ENCODE measurements at regions not wholly inside any gene's neighbourhood (a gene's known extent, or its start where the extent isn't known, plus 50 kb on each side); places are given as distances from the start of the nearest gene placed in this dataset.

- FAIRE-seq: no peak
- H3K4me1 ChIP-seq: no peaks in the 10 kb centered on the region
- no peak overlapping the region for H3K27ac ChIP-seq
- 57% methylated on average over 2 of the region's 2 CpGs for WGBS (ENCODE audit: missing lambda C conversion rate)
- H3K4me2 ChIP-seq: no peak overlapping the region
- ATAC-seq: no peak
- TF ChIP-seq MAFK (IDR thresholded peaks at IDR 0.05; ENCODE audit: partially characterized antibody) (peak; percentile 18), JUNB (IDR thresholded peaks at IDR 0.05) (no peak)
- H3K4me3 ChIP-seq: no peak overlapping the region
- ChIA-PET POLR2A (no interaction called here), CTCF (no interaction called here)
- no peak for DNase-seq (ENCODE audit: low read depth in 1 of 2, low spot score in 1 of 2)
- H3K9me3 ChIP-seq: no peaks in the 10 kb centered on the region
These were observed 304.6 kb upstream of the TBC1D5 start for GRCh38 chr3:18047052-18047451.

GRCh38 chr3:18046131-18046915 is 303.9 kb upstream of the TBC1D5 start:
- CTCF ChIA-PET: no interaction called here
- no peak for TF ChIP-seq HEYL (CRISPR knock-in tag; IDR thresholded peaks at IDR 0.05)
- no peak for TF ChIP-seq MAFK (IDR thresholded peaks at IDR 0.05; ENCODE audit: partially characterized antibody)
- TF ChIP-seq KDM5A (IDR thresholded peaks at IDR 0.05): no peak
- no peak for TF ChIP-seq EHF (CRISPR knock-in tag; IDR thresholded peaks at IDR 0.05)
- no peak for TF ChIP-seq HOXB5 (CRISPR knock-in tag; IDR thresholded peaks at IDR 0.05)
- DNase-seq (ENCODE audit: low read depth in 1 of 2, low spot score in 1 of 2): no peak
- Histone ChIP-seq H3K27ac (no peak overlapping the region), H3K4me1 (no peaks in the 10 kb centered on the region), H3K9me3 (no peaks in the 10 kb centered on the region), H3K4me2 (no peak overlapping the region), H3K4me3 (no peak overlapping the region)
- POLR2A ChIA-PET: no interaction called here
- FAIRE-seq: no peak
- no peak for ATAC-seq
- 32% methylated on average over 4 of the region's 4 CpGs for WGBS (ENCODE audit: missing lambda C conversion rate)

- H3K4me1 ChIP-seq: no peaks in the 10 kb centered on the region
- DNase-seq (ENCODE audit: low read depth in 1 of 2, low spot score in 1 of 2) (no peak), ATAC-seq (no peak), FAIRE-seq (no peak)
- no peak overlapping the region for H3K4me2 ChIP-seq
- 59% methylated on average over 2 of the region's 2 CpGs for WGBS (ENCODE audit: missing lambda C conversion rate)
- no peak overlapping the region for H3K27ac ChIP-seq
- ChIA-PET POLR2A (no interaction called here), CTCF (interaction anchor here (0.6 kb wide), 1 partner anchor 250 kb away, joined by 3 read pairs; no protein-coding TSS in a partner anchor)
- no peaks in the 10 kb centered on the region for H3K9me3 ChIP-seq
- TF ChIP-seq NR3C1 (IDR thresholded peaks at IDR 0.05) (no peak), CEBPB (IDR thresholded peaks at IDR 0.05) (no peak)
- H3K4me3 ChIP-seq: no peak overlapping the region
These were observed 302.8 kb upstream of the TBC1D5 start for GRCh38 chr3:18044971-18045880.

DNA sequence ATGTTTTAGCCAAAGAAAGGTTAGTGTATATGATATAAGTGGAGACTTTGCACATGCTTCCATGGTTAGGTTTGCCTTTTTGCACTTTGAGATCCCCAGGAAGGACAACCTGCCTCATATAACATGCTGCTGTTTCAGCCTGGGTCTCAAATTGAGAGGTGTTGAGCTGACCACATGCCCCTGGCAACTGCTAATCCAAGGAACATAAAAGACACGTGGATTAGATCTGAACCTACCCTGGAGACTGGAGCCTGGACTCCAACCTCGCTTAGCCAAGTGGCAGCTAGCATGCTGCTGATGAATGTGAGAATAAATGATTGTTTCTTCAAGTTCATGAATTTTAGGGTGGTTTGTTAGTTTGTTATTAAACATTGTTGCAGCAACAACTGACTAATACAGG is 301.8 kb upstream of the TBC1D5 start:
- Histone ChIP-seq H3K27ac (no peak overlapping the region), H3K4me2 (no peak overlapping the region), H3K4me3 (no peak overlapping the region), H3K4me1 (no peaks in the 10 kb centered on the region), H3K9me3 (no peaks in the 10 kb centered on the region)
- DNase-seq (ENCODE audit: low read depth in 1 of 2, low spot score in 1 of 2): no peak
- TF ChIP-seq NR3C1 (IDR thresholded peaks at IDR 0.05) (no peak), RAD21 (conservative IDR thresholded peaks at IDR 0.05 in 1 of 2, IDR thresholded peaks at IDR 0.05 in 1 of 2) (no peak), HOXB5 (CRISPR knock-in tag; IDR thresholded peaks at IDR 0.05) (no peak), NPAS2 (CRISPR knock-in tag; IDR thresholded peaks at IDR 0.05; ENCODE audit: borderline replicate concordance) (no peak)
- ChIA-PET CTCF (interaction anchor here (0.6 kb wide), 1 partner anchor 251 kb away, joined by 3 read pairs; no protein-coding TSS in a partner anchor), POLR2A (no interaction called here)
- no peak for ATAC-seq
- no peak for FAIRE-seq
- WGBS (ENCODE audit: missing lambda C conversion rate): 18% methylated on average over 2 of the region's 2 CpGs

DNA sequence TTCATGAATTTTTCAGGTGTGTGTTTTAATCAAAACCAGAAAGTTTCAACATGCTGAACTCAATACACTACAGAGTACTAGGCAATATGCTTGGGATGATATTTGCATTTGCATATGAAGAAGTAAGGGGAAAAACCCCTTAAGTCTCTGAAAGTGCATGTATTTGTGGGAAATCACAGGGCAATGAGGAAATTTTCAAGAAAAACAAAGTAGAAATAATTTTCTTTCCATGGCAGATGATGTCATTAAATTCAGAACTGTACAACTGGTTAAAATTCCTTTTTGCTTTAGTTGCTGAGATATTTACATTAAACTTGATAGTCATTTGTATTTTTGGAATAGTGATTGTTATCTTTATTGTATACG is 294.0 kb upstream of the TBC1D5 start:
- ATAC-seq (no peak), FAIRE-seq (no peak), DNase-seq (ENCODE audit: low read depth in 1 of 2, low spot score in 1 of 2) (no peak)
- WGBS (ENCODE audit: missing lambda C conversion rate): 10% methylated on average over 1 of the region's 1 CpG
- Histone ChIP-seq H3K4me1 (no peaks in the 10 kb centered on the region), H3K27ac (no peak overlapping the region), H3K4me2 (no peak overlapping the region), H3K4me3 (no peak overlapping the region), H3K9me3 (no peaks in the 10 kb centered on the region)
- TF ChIP-seq, protein P1, sequence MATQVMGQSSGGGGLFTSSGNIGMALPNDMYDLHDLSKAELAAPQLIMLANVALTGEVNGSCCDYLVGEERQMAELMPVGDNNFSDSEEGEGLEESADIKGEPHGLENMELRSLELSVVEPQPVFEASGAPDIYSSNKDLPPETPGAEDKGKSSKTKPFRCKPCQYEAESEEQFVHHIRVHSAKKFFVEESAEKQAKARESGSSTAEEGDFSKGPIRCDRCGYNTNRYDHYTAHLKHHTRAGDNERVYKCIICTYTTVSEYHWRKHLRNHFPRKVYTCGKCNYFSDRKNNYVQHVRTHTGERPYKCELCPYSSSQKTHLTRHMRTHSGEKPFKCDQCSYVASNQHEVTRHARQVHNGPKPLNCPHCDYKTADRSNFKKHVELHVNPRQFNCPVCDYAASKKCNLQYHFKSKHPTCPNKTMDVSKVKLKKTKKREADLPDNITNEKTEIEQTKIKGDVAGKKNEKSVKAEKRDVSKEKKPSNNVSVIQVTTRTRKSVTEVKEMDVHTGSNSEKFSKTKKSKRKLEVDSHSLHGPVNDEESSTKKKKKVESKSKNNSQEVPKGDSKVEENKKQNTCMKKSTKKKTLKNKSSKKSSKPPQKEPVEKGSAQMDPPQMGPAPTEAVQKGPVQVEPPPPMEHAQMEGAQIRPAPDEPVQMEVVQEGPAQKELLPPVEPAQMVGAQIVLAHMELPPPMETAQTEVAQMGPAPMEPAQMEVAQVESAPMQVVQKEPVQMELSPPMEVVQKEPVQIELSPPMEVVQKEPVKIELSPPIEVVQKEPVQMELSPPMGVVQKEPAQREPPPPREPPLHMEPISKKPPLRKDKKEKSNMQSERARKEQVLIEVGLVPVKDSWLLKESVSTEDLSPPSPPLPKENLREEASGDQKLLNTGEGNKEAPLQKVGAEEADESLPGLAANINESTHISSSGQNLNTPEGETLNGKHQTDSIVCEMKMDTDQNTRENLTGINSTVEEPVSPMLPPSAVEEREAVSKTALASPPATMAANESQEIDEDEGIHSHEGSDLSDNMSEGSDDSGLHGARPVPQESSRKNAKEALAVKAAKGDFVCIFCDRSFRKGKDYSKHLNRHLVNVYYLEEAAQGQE (IDR thresholded peaks at IDR 0.05): no peak
- TF ChIP-seq PHF8 (IDR thresholded peaks at IDR 0.05; ENCODE audit: borderline replicate concordance, low read depth): no peak
- CTCF ChIA-PET: interaction anchor here (1.2 kb wide), 1 partner anchor 11 kb away, joined by 5 read pairs; no protein-coding TSS in a partner anchor
- POLR2A ChIA-PET: no interaction called here

Data from A549 (cell line).